Activated T-cell treated with anti-CD3 and anti-CD28 coated beads, Interleukin-2, amount 50 U/mL, for 4 hours (primary cell): ENCODE measurements at regions not wholly inside any gene's neighbourhood (a gene's known extent, or its start where the extent isn't known, plus 50 kb on each side); places are given as distances from the start of the nearest gene placed in this dataset.
"Not testable (repeated sequence)": the region's sequence is repeated elsewhere in the genome, so short reads cannot be mapped to it uniquely, and the experiment has no call there.

Source experiments
- ATAC-seq, 2 donors: fragments of 200-7000 bp; cut with Tn5 transposase; one replicate each; pipeline ENCODE4 v1.10.0; 2021
- DNase-seq: peaks from one replicate; pipeline ENCODE4 v3.0.0-alpha.2; 2020
- H3K27me3 Mint-ChIP-seq: one replicate; pipeline ENCODE4 v1.8.0; 2021; ENCODE audit warnings: low read depth, mixed read lengths
- H3K36me3 Mint-ChIP-seq: one replicate; pipeline ENCODE4 v1.8.0; 2022; ENCODE audit warnings: mixed read lengths; ENCODE audit not compliant: insufficient read depth
- H3K4me1 Mint-ChIP-seq: one replicate; pipeline ENCODE4 v1.8.0; 2021; ENCODE audit warnings: low read depth, mixed read lengths
- H3K4me3 Mint-ChIP-seq: one replicate; pipeline ENCODE4 v1.8.0; 2021; ENCODE audit warnings: mild to moderate bottlenecking, moderate library complexity, mixed read lengths
- H3K9me3 Mint-ChIP-seq: one replicate; pipeline ENCODE4 v1.8.0; 2021; ENCODE audit warnings: mixed read lengths

- Mint-ChIP-seq H3K4me1 (no peaks in the 10 kb centered on the region), H3K9me3 (no peaks in the 10 kb centered on the region), H3K27me3 (no peaks in the 10 kb centered on the region), H3K4me3 (no peak overlapping the region), H3K36me3 (no peaks in the 10 kb centered on the region)
- DNase-seq (no peak), ATAC-seq (no peak)
These were observed 484.0 kb upstream of the API5 start for GRCh38 chr11:42827845-42828244.

DNA sequence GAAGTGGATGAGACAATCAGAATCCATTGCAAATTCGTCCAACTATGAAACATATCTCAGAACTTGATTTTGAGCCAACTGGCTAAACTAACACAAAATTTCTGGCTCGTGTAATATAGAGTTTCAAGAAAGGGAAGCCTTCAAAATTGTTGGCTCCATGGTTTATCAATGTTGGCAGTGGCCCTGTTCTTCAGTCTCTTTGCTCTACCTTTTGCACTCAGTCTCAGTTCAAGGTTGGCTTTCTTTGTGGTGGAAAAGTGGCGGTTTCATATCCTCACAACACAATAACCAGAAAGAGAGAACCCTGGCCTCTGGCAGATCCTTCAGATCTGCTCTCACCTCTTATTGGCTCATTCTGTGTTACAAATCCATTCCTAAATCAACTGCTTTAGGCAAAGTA is 473.8 kb upstream of the API5 start:
- H3K4me1 Mint-ChIP-seq, result no peaks in the 10 kb centered on the region
- DNase-seq (no peak), ATAC-seq (no peak)
- no peak overlapping the region for H3K4me3 Mint-ChIP-seq
- no peaks in the 10 kb centered on the region for H3K36me3 Mint-ChIP-seq
- H3K9me3 Mint-ChIP-seq, result peaks cover 12% of the 10 kb centered on the region
- no peaks in the 10 kb centered on the region for H3K27me3 Mint-ChIP-seq

DNA sequence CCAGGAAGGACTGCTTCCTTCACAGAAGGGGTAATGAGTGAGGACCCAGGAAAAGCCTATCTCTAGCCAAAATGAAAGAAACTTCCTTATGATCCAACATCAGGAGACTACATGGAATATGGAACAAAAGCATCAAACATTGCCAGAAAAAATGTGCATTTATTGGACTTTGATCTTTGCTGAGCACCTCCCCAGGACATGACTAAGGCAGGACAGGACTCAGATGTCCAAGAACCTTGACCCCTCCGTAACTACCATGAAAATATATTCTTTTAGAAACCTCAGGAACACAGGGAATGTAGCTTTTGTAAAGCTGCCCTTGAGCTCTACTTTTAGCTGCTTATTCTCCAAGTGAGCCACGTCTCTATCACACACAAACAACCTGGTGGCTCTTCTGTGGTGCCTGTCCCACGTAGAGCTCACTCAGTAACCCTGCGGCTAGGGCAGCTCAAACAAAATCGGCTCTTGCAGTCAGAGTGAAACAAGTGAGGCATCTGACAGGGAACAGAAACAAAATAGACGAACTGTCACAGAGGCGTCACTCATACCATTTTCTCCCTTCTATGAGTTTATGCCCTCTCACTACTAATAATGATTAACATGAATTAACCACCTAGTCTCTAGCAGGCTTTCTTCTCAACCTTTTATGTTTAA is 471.5 kb upstream of the API5 start:
- Mint-ChIP-seq H3K27me3 (no peaks in the 10 kb centered on the region), H3K9me3 (peaks cover 8% of the 10 kb centered on the region), H3K36me3 (no peaks in the 10 kb centered on the region), H3K4me1 (no peaks in the 10 kb centered on the region), H3K4me3 (no peak overlapping the region)
- no peak for DNase-seq
- no peak for ATAC-seq

- ATAC-seq, result no peak
- peaks cover 6% of the 10 kb centered on the region for H3K9me3 Mint-ChIP-seq
- no peaks in the 10 kb centered on the region for H3K4me1 Mint-ChIP-seq
- H3K4me3 Mint-ChIP-seq, result no peak overlapping the region
- H3K36me3 Mint-ChIP-seq, result no peaks in the 10 kb centered on the region
- DNase-seq, result no peak
- H3K27me3 Mint-ChIP-seq, result no peaks in the 10 kb centered on the region
These were observed 470.9 kb upstream of the API5 start for GRCh38 chr11:42840860-42841259.

DNA sequence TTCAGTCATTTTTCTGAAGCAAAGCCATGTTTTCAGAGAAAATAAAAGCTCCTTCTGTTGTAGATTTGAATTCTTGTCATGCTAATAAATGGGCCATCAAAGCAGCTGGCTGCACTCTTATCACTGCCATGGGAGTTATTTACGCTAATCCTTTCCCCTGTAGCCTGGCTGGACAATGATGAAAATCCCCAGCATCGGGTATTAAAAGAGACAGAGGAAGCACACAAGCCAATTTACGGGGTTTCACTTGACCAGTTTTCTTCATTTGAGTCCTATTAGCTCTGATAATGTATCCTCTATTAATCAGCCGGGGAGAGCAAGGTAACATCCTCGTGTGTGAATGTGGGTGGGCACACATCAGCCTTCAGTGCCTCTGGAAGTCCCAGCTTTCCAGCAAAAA is 470.2 kb upstream of the API5 start:
- Mint-ChIP-seq H3K4me1 (no peaks in the 10 kb centered on the region), H3K4me3 (no peak overlapping the region), H3K36me3 (no peaks in the 10 kb centered on the region), H3K27me3 (no peaks in the 10 kb centered on the region), H3K9me3 (peaks cover 3% of the 10 kb centered on the region)
- ATAC-seq (no peak), DNase-seq (no peak)

- DNase-seq (no peak), ATAC-seq (no peak)
- Mint-ChIP-seq H3K4me3 (no peak overlapping the region), H3K4me1 (no peaks in the 10 kb centered on the region), H3K36me3 (no peaks in the 10 kb centered on the region), H3K27me3 (no peaks in the 10 kb centered on the region), H3K9me3 (peaks cover 16% of the 10 kb centered on the region)
These were observed 462.4 kb upstream of the API5 start for GRCh38 chr11:42849362-42849761.

DNA sequence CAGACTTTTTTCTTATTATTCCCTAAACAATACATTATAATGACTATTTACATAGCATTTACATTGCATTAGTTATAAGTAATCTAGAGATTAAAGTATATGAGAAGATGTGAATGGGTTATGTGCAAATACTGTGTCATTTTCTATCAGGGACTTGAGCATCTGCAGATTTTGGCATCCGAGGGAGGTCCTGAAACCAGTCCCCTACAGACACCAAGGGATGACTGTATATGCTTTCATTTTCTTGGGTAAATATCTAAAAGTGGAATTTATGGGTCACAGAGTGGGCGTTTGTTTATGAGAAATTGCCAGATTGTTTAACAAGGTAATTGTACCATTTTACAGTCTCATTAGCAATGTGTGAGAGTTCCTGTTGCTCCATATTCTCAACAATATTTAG is 454.5 kb upstream of the API5 start:
- no peak for DNase-seq
- Mint-ChIP-seq H3K36me3 (no peaks in the 10 kb centered on the region), H3K27me3 (no peaks in the 10 kb centered on the region), H3K4me3 (no peak overlapping the region), H3K4me1 (no peaks in the 10 kb centered on the region), H3K9me3 (peaks cover 11% of the 10 kb centered on the region)
- no peak for ATAC-seq

- Mint-ChIP-seq H3K36me3 (no peaks in the 10 kb centered on the region), H3K27me3 (no peaks in the 10 kb centered on the region), H3K4me1 (no peaks in the 10 kb centered on the region), H3K4me3 (no peak overlapping the region), H3K9me3 (peaks cover 11% of the 10 kb centered on the region)
- DNase-seq, result no peak
- no peak for ATAC-seq
These were observed 441.3 kb upstream of the API5 start for GRCh38 chr11:42870480-42870879.

DNA sequence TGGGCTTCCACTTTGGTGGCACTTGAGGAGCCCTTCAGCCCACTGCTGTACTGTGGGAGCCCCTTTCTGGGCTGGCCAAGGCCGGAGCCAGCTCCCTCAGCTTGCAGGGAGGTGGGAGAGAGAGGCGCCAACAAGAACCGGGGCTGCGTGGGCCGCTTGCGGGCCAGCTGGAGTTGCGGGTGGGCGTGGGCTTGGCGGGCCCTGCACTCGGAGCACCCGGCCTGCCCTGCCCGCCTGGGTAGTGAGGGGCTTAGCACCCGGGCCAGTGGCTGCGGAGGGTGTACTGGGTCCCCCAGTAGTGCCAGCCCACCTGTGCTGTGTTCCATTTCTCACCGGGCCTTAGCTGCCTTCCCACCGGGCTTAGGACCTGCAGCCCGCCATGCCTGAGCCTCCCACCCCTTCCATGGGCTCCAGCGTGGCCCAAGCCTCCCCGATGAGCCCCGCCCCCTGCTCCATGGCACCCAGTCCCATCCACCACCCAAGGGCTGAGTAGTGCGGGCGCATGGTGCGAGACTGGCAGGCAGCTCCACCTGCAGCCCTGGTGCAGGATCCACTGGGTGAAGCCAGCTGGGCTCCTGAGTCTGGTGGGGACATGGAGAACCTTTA is 437.9 kb upstream of the API5 start:
- not testable (repeated sequence) for H3K27me3 Mint-ChIP-seq, H3K9me3 Mint-ChIP-seq, DNase-seq, H3K36me3 Mint-ChIP-seq, H3K4me1 Mint-ChIP-seq, ATAC-seq, H3K4me3 Mint-ChIP-seq

- not testable (repeated sequence) for H3K4me3 Mint-ChIP-seq, DNase-seq, H3K27me3 Mint-ChIP-seq, H3K9me3 Mint-ChIP-seq, ATAC-seq, H3K4me1 Mint-ChIP-seq, H3K36me3 Mint-ChIP-seq
These were observed 430.5 kb upstream of the API5 start for GRCh38 chr11:42881335-42881734.

DNA sequence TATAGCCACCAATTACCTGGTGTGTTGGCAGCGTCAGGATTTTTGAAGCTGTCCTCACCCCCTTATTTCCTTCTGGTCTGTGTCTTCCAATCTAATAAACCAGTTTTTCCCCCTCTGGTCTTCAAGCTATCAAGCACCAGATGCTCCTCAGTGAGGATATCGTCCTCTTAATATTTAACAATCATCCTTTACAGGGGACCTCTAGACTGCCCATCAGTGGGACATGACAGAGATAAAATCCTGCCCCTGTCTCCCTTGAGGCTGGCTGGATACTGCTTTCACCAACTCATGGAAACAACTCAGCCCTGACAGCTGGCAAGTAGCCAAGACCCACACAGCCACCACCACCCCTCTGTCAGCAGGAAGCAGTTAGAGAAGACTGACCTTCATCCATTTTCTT is 421.0 kb upstream of the API5 start:
- Mint-ChIP-seq H3K4me3 (no peak overlapping the region), H3K9me3 (peaks cover 6% of the 10 kb centered on the region), H3K4me1 (no peaks in the 10 kb centered on the region), H3K27me3 (no peaks in the 10 kb centered on the region), H3K36me3 (no peaks in the 10 kb centered on the region)
- DNase-seq, result no peak
- no peak for ATAC-seq

GRCh38 chr11:42901084-42901483 is 410.7 kb upstream of the API5 start:
- Mint-ChIP-seq H3K4me3 (no peak overlapping the region), H3K36me3 (no peaks in the 10 kb centered on the region), H3K27me3 (no peaks in the 10 kb centered on the region), H3K4me1 (no peaks in the 10 kb centered on the region), H3K9me3 (peaks cover 5% of the 10 kb centered on the region)
- DNase-seq (no peak), ATAC-seq (no peak)

GRCh38 chr11:42906226-42906625 is 405.6 kb upstream of the API5 start:
- Mint-ChIP-seq H3K4me3 (no peak overlapping the region), H3K9me3 (peaks cover 16% of the 10 kb centered on the region), H3K27me3 (no peaks in the 10 kb centered on the region), H3K36me3 (no peaks in the 10 kb centered on the region), H3K4me1 (no peaks in the 10 kb centered on the region)
- no peak for ATAC-seq
- no peak for DNase-seq

GRCh38 chr11:42913731-42914130 is 398.1 kb upstream of the API5 start:
- DNase-seq, result no peak
- Mint-ChIP-seq H3K9me3 (peaks cover 16% of the 10 kb centered on the region), H3K27me3 (no peaks in the 10 kb centered on the region), H3K4me3 (no peak overlapping the region), H3K36me3 (no peaks in the 10 kb centered on the region), H3K4me1 (no peaks in the 10 kb centered on the region)
- ATAC-seq, result no peak

DNA sequence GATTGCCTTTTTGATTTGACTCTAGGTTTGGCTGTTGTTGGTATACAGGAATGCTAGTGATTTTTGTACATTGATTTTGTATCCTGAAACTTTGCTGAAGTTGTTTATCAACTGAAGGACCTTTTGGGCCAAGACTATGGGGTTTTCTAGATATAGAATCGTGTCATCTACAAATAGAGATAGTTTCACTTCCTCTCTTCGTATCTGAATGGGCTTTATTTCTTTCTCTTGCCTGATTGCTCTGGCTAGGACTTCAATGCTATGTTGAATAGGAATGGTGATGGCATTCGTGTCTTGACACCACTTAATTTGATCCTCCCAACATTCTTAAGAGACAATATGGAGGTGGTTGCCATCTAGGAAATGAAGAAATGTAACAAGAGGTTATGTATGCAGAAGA is 388.1 kb upstream of the API5 start:
- Mint-ChIP-seq H3K4me3 (no peak overlapping the region), H3K27me3 (no peaks in the 10 kb centered on the region), H3K36me3 (no peaks in the 10 kb centered on the region), H3K4me1 (no peaks in the 10 kb centered on the region), H3K9me3 (peaks cover 13% of the 10 kb centered on the region)
- DNase-seq (no peak), ATAC-seq (no peak)
